ENCODE measurements at regions not wholly inside any gene's neighbourhood (a gene's known extent, or its start where the extent isn't known, plus 50 kb on each side); places are given as distances from the start of the nearest gene placed in this dataset.
"Not testable (repeated sequence)": the region's sequence is repeated elsewhere in the genome, so short reads cannot be mapped to it uniquely, and the experiment has no call there.

DNA sequence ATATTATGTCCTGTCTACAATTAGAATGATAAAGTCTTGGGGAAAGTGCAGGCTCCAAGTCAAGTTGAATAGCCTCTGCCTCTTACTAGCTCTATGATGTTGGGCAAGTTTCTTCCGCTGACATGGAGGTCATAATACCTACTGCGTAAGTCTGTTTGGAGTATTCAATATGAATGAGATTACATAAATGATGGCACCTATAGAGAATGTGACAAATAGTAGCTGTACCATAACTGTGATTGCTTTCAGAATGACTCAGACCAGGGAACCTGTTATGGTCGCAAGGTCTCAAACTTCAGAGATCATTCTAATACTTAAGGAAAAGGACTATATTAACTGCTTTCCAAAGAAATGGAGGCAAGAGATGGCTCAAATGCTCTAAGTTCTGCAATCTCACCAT, 94.0 kb upstream of the ABCA1 start:
- no peak for FAIRE-seq
- no peak for DNase-seq (ENCODE audit: insufficient read length, low spot score)

DNA sequence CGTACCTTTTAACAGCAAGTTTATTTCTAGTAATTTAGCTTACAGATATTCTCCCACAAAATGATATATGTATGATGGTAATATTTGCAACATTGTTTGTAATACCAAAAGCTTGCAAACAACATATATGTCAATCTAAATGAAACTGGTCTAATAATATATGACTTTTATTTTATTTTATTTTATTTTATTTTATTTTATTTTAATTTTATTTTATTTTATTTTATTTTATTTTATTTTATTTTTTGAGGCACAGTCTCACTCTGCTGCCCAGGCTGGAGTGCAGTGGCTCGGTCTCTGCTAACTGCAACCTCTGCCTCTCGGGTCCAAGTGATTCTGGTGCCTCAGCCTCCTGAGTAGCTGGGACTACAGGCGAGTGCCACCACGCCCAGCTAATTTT, 94.6 kb upstream of the ABCA1 start:
- DNase-seq (ENCODE audit: insufficient read length, low spot score); FAIRE-seq: not testable (repeated sequence)

DNA sequence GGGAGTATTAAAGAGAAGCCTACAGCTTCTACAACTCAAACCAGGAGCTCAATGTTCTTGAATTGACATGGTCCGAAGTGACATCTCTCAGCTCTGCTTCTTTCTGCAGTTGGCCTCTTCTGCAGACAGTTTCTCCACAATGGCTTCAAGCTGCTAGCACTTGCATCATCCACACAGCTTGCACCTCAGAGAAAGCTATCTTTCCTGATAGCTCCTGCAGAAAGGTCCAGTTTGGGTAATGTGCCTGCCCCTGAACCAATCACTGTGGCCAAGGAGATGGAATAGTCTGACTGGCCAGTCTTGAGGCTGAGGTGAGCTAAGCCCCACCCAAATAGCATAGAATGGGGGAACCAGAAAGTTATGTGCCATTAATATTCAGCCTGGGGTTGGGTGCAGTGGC, 95.8 kb upstream of the ABCA1 start:
- FAIRE-seq (no peak), DNase-seq (ENCODE audit: insufficient read length, low spot score) (no peak)

DNA sequence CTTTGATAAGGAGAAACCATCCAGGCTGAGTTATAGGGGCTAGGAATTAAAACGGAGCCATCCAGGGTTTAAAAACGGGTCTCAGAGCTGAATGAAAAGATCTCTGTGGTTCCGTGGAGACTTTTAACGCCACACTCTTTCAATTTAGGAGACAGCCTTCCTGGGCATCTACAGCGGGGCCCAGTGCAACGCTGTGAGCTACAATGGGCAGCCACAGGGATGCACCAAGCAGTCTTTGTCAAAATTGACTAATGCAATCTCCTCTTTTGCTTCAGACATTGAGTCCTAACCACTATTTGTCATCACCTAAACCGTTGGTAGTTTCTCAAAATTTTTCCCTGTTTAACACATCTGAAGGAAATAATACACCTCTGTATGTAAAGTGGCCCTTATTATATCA, 96.6 kb upstream of the ABCA1 start:
- FAIRE-seq (no peak), DNase-seq (ENCODE audit: insufficient read length, low spot score) (no peak)

DNA sequence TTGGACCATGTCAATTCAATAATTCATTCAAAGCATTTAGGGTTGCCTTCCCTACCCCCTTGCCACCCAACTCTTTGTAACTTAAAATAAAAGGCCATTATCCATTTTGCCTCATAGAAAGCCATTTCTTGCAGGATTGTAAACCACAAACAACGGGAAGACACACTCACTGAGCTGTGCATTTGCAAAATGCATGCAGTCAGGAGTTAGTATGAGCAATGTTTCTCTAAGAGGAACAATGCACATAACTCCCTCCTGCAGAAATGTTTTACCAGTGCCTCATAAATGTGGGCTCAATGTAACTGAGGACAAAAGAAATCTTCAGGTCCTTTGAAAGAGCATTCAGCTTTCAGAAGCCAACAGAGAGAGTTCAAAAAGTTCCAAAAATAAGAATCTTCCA, 98.5 kb upstream of the ABCA1 start:
- no peak for FAIRE-seq
- no peak for DNase-seq (ENCODE audit: insufficient read length, low spot score)

DNA sequence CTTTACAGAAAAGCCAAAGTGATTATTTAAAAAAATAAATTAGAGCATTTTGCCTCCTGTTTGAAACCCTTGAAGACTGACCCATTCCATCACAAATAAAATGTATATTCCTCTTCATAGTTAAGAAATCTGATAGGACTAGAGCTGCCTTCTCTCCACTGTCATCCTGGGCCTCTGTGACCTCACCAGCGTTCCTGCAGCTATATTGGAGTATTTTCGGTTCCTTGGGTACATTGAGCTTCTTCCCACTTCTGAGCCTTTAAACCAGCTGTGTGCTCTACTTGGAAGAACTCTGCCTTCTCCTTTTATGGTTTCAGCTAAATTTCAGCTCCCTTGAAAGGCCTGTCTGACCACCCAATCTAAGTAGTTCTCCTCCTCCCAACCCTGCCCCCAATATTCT, 99.1 kb upstream of the ABCA1 start:
- FAIRE-seq: no peak
- DNase-seq (ENCODE audit: insufficient read length, low spot score): no peak

DNA sequence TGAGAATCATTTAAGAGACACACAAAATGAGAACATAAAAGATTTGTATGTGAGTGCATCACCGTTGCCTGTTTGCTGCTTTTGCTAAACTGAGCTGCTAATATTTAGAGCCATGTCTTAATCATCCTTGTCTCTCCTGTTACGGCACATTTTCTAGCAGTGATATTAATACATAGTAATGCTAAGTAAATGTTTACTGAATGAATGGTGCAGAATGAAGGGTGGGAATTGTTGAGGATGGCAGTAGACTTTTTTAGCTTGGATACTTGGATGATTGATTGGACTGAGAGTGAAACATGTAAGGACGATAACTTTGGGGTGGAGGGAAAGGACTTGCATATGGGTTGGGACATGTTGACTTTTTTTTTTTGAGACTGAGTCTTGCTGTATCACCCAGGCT, 102.3 kb upstream of the ABCA1 start:
- FAIRE-seq (no peak), DNase-seq (ENCODE audit: insufficient read length, low spot score) (no peak)

DNA sequence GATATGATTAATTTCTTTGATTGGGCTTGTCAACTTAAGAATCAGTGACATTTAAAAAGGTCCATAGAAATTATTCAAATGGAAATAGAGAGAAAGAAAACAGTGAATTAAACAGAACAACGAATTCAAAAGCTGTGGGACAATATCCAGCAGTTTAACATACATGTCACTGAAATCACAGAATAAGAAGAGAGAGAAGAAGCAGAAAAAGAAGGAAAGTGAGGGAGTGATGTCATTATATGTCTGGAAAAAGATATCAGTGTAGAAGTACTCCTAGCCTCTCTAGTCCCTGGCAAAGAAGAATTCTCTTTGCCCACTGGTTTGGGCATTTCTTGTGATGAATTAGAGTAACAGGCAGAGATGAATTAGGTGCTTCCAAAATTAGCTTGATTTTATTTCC, 109.2 kb upstream of the ABCA1 start:
- no peak for FAIRE-seq
- no peak for DNase-seq (ENCODE audit: insufficient read length, low spot score)

DNA sequence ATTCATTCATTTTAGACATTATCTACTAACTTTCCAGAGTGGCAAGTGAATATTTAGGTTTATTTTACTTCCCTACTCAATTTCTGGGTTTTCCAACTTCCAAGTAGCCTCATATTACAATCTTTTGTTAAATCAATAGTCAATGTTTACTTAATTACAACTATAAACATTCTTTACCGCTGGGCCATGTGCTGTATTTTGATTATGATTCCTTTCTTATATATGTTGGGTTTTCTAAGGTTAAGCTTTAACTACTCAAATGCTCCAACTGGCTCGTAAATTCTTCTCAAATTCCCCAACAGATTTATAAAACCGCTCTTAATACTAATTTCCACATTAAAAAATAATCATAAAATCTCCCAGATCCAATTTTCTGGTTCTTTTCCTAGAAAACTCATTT, 110.1 kb upstream of the ABCA1 start:
- DNase-seq (ENCODE audit: insufficient read length, low spot score): no peak

DNA sequence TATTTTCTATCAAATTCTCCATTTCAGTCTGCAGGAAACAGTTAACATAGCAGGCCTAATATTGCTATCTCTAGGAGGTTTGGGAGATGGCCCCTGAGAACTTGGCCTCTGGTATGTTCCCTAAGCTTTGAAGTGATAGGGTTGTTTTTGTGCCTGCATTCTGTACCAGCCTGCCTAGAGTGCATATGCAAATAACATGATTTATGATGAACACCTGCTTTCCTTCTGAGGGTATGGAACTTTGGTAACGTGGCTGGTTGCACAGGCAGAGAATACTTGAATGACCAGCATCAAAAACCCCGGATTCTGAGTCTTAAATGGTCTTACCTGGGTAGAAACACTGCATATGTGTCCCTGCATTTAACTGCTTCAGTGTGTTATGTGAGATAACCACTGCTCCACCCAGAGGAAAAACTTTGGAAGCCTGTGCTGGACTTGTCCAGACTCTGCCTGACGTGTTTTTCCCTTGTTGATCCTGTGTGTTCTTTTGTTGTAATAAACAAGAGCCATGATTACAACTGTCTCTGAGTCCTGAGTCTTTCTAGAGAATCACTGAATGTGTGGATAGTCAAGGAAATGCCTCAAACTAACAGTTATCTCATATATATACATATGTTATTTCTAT, 111.3 kb upstream of the ABCA1 start:
- FAIRE-seq: no peak

More for the DNA sequence above, 110.1 kb upstream of the ABCA1 start:
- no peak for FAIRE-seq

DNA sequence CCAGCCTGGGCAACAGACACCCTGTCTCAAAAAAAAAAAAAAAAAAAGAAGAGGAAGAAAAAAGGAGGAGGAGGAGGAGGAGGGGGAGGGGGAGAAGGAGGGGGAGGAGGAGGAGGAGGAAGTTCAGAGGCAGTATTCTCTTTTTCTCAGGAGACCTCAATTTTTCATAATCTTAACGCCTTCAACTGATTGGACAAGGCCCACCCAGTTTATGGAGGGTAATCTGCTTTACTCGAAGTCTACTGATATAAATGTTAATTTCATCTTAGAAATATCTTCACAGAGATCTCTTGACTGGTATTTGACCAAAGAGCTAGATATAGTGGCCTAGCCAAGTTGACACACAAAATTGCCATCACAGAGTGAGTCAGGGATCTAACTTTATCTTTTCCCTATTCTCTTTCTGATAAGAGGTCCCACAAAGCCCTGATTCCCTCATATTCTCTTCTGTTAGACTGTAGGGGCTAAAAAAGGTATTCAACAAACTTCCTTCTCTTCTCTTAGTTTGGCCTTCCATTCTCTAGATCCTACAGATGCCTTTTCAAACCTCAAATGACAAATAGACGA, 115.5 kb upstream of the ABCA1 start:
- DNase-seq (ENCODE audit: insufficient read length, low spot score) (no peak), FAIRE-seq (no peak)

More for the DNA sequence above, 111.3 kb upstream of the ABCA1 start:
- no peak for DNase-seq (ENCODE audit: insufficient read length, low spot score)

DNA sequence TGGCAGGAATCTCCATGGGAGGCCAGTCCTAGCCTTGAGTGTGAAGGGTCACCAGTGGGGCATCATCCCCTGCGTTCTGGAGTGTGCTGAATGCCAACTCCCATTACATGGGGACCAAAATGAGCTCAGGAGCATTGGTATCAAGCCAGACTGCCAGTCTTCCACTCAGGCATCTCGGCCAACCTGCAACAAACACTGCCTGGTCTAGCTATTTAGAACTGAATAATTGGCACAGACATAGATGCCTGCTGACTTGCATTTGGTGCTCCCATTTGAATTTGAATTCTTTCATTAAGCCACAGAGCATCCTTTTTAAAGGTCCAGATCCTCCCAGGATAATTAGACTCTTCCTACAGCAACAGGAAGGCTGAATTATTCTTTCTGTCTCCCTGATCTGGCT, 116.6 kb upstream of the ABCA1 start:
- DNase-seq (ENCODE audit: insufficient read length, low spot score) (no peak), FAIRE-seq (no peak)

DNA sequence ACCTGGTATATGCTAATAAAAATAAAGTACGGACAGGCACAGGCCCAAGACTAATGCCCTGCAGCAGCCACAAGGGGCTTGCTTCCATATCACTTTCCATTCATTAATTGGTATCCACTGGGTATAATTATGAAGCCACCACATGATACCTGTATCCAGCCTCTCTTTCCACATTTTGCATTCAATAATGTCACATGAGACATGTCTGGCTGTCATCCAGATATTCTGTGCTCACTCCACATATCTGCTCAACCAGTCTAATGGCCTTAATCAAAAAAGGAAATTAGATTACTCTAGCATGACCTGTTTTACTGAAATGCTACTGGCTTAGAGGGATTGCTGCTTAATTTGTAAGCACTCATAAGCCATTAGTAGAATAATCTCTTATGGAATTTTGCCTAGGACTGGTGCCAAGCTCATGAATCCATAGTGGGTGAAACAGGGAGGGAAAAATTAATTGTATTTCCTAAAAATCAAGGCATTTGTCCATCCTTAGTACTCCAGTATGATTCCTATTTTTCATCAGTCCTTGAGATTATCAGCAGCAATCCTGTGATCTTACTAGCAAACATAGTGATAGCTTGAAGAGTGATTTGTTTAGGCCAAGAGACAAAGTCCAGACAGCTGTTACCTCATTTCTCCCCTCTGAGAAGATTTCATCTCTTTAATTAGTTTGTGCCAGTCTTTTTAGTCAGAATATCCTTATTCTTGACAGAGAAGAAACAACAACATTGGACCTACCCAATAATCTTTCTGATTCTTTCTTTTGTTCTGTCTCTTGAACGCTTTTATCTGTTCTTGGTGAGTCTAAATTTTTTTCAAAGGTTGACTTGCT, 119.2 kb upstream of the ABCA1 start:
- FAIRE-seq (no peak), DNase-seq (ENCODE audit: insufficient read length, low spot score) (no peak)

DNA sequence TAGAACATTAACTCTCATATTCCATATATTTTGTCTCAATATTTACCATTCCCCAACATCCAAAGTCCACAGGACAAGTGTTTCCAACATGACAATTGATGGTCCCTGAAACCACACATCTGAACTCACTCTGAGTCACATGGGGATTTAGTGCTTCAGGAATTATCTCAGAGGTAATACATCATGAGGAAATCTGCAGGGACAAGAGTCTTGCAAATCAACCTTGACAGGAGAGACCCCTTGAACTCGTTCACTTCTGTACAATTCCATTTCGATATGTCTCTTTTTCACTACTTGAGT, 119.7 kb upstream of the ABCA1 start:
- FAIRE-seq (no peak), DNase-seq (ENCODE audit: insufficient read length, low spot score) (no peak)

DNA sequence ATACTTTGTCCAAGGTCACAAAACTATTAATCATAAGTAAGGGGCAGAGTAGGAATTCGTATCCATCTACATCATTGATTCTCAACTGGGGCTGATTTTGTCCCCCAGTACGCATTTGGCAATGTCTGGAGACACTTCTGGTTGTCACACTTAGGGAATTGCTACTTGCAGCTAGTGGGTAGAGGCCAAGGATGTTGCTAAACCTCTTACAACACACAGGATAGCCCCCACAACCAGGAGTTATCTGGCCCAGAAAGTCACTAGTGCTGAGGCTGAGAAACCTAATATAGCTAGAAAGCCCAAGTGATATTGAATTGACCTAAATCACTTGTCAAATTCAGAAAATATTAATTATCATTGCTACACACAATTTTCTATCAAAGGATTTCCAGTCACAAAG, 120.4 kb upstream of the ABCA1 start:
- FAIRE-seq (no peak), DNase-seq (ENCODE audit: insufficient read length, low spot score) (no peak)

DNA sequence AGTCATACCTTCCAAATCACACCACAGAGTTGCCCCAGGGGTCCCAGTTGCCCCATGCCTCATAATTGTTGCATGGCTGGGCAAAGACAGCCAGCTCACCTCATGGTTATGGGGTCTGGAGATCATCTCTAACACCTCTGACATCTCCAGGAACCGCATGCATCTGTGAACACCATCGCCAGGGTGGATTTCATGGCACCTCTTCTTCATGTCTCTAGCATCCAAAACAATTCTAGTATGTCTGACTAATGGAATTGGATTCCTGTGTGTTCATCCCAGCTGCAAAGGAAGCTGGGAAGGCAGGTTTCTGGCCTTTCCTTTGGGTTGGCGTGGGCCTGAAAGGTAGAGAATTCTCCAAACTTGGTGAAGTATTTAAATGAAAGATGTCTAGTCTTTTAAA, 122.3 kb upstream of the ABCA1 start:
- no peak for DNase-seq (ENCODE audit: insufficient read length, low spot score)

DNA sequence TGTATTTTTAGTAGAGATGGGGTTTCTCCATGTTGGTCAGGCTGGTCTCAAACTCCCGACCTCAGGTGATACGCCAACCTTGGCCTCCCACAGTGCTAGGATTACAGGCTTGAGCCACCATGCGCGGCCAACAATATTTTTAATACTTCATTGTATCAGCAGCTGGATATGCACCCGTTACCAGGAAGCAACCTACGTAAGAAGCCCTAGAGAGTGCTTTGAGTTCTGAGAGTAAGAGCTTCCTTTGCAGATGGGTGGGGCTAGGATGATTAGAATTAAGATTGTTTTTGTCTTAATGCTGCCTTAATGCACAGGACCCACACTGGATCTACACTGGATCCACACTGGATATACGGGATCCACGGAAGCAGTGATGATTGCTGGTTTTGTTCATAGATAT, 123.9 kb upstream of the ABCA1 start:
- DNase-seq (ENCODE audit: insufficient read length, low spot score) (no peak), FAIRE-seq (no peak)

More for the DNA sequence above, 122.3 kb upstream of the ABCA1 start:
- FAIRE-seq: no peak

DNA sequence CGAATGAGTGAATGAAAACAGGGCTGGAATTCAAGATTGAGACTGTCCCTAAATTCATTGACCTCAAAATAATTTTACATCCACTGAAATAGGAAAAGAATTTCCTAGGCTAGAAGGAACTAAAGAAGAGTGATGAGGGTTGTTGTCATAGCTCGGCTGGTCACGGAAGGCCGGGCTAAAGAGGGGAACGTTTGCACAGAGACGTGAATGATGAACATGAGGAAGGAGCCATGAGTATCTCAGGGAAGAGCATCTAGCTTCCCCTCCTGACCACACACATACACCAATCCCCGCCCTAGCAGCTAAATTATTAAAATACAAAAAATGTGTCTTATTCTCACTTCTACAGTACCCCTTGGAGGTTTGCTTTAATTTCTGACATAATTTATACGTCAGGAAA, 124.4 kb upstream of the ABCA1 start:
- DNase-seq (ENCODE audit: insufficient read length, low spot score): no peak
- FAIRE-seq: no peak

DNA sequence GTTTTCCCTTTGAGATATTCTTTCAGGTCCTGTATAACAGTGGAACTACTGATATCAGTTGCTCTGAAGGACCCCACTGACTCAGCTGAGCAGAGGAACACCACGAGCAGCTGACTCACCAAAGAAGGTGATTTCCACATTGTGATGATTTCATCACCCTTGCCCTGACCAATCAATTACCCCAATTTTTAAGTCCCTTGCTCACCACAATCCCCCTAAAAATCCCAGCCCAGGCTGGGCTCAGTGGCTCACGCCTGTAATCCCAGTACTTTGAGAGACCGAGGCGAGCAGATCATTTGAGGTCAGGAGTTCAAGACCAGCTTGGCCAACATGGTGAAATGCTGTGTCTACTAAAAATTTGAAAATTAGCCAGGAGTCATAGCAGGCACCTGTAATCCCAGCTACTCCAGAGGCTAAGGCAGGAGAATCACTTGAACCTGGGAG, 125.3 kb upstream of the ABCA1 start:
- no peak for FAIRE-seq
- no peak for DNase-seq (ENCODE audit: insufficient read length, low spot score)

DNA sequence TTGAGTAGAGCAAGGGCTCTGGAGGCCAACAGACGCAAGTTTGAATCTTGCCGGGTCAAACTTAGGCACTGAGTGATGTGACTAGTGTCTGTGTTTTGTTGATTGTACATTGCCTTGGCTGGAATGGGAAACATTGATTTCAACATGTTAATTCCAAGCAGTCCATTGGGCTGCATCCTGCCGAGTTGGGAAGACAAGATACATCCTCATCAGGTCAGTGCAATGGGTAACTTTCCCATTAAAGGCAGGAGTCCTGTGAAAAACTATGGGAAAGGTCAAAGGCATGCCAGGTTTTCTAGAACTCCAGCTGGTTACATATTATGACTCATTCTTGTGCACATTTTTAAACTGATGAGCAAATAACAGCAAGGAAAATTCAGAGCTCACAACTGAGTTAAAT, 126.5 kb upstream of the ABCA1 start:
- no peak for FAIRE-seq
- DNase-seq (ENCODE audit: insufficient read length, low spot score): no peak

DNA sequence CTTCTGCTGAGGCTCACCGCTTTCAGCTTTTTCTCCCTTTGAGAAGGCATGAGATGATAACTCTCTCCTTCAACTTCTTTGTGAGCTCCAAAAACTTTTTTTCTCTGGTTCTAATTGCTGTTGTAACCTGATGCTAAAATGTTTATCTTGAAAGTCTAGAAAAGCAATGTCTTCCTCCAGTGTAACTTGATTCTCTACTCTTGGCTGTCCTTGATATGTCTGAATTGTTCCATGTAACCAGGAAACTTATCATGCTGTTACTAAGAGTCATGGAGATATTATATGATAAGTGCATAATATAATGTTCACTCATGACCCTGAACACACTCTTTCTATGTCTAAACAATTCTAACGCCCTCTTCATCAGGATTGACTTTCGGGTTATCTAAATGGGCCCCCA, 128.0 kb upstream of the ABCA1 start:
- DNase-seq (ENCODE audit: insufficient read length, low spot score): no peak
- no peak for FAIRE-seq

DNA sequence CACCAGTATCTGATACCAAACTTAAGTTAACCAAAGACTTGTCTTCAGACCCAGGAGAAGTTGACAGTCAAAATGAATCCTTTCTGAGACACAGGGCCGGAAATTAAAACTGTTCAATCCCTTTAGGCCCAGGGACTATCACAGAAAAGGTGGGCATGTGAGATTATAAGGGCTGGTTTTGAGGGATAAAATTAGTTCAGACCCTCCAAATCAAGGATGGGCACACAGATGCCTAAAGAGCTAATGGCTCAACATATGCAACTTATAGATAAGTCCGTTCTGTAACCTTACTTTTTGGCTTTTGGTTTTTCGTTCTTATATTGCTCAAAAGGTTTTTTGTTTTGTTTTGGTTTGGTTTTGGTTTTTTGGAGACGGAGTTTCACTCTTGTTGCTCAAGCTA, 129.6 kb upstream of the ABCA1 start:
- DNase-seq (ENCODE audit: insufficient read length, low spot score): no peak
- no peak for FAIRE-seq
